HG03521 (cell line): ENCODE measurements at regions not wholly inside any gene's neighbourhood (a gene's known extent, or its start where the extent isn't known, plus 50 kb on each side); places are given as distances from the start of the nearest gene placed in this dataset.
"Not testable (repeated sequence)": the region's sequence is repeated elsewhere in the genome, so short reads cannot be mapped to it uniquely, and the experiment has no call there.

Experiments
- ATAC-seq: cut with Tn5 transposase; IDR thresholded peaks from one replicate; pipeline ENCODE4 v1.9.1; 2021; ENCODE audit warnings: mild to moderate bottlenecking, moderate library complexity; ENCODE audit not compliant: unreplicated experiment

DNA sequence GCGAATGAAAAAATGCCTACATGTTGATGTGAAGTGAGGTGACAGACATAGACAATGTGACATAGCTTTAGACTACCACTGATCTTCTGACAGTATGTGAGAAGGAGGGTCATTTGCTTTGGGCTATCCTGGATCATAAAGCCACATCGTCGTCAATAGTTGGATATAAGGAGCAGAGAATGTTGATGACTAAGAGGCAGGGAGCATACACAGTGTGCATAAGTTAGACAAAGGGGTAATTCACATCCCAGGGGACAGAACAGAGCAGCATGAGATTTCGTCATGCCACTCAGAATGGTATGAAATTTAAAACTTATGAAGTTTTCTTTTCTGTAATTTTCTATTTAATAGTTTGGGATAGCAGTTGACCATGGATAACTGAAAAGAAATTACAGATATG is 403.2 kb downstream of the DSC3 start:
- ATAC-seq, result no peak

- no peak for ATAC-seq
These were observed 408.3 kb downstream of the DSC3 start for GRCh38 chr18:30634249-30634648.

GRCh38 chr18:30632071-30632698 is 410.4 kb downstream of the DSC3 start:
- no peak for ATAC-seq

GRCh38 chr18:30625961-30626360 is 416.6 kb downstream of the DSC3 start:
- ATAC-seq, result no peak

DNA sequence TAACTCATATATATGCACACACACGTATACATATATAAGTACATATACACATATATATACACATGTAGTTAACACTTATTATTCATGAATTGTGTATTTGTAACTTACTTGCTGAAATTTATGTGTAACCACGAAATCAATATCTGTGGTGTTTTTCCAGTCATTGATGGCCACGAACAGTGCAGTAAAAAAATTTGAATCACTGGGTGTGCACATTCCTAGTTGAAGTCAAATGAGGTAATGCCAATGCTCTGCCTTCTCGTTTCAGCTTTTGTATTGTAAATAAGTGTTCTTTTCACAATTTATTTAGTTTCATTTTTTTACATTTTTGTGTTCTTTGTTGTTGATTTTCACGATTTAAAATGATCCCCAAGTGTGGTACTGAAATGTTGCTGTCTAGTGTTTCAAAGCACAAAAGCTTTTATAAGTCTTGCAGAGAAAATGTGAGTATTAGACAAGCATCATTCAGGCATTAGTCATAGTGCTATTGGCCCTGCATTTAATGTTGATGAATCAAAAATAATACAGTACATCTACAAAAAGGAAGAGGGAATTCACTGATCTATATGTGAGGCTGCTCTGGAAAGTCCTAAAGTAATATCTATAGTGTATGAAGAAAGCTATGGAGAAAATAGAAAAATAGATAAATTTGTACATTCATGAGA is 419.0 kb downstream of the DSC3 start:
- no peak for ATAC-seq

GRCh38 chr18:30622635-30623034 is 419.9 kb downstream of the DSC3 start:
- no peak for ATAC-seq

DNA sequence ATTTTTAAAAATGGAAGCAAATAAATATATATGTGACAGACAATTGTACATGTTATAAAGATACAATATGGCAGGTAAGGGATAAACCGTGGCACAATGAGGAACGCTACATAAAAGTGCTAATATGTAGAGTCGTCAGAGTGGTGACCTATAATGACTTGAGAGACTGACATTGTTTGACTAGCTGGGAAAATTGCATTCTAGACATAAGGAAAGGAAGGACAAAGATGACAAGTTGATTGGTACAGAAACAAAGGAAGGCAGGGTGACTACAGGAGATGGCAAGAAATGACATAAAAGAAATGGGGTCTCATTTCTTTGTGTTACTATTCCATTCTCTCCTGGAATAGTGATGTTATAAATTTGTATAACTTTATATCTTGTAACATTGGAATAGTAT is 420.4 kb downstream of the DSC3 start:
- no peak for ATAC-seq

DNA sequence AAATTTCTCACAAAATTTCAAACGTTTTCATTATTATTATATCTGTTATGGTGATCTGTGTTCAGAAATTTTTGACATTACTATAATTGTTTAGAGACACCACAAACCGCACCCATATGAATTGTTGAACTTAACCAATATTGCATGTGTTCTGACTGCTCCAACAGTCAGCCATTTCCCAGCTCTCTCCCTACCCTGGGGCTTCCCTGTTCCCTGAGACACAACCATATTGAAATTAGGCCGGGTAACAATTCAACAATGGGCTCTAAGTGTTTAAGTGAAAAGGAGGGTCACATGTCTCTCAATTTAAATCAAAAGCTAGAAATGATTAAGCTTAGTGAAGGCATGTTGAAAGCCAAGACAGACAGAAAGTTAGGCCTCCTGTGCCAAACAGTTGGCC is 424.0 kb downstream of the DSC3 start:
- ATAC-seq, result no peak

- no peak for ATAC-seq
These were observed 426.1 kb downstream of the DSC3 start for GRCh38 chr18:30616414-30616813.

DNA sequence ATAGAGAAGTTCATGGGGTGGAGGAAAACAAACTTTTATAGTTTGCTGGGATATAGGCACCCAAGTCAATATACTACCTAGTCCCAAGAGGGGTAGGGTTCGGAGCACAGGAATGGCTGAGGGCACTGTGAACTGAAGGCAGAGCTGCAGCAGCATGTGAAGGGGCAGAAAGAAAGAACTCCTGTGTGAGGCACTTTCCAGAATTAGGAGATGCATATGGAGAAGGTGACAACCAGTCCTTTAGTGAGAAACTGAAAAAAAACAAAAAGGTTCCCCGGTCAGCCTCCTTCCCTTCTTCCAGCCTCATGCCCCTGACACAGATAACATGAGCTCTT is 429.1 kb downstream of the DSC3 start:
- no peak for ATAC-seq

DNA sequence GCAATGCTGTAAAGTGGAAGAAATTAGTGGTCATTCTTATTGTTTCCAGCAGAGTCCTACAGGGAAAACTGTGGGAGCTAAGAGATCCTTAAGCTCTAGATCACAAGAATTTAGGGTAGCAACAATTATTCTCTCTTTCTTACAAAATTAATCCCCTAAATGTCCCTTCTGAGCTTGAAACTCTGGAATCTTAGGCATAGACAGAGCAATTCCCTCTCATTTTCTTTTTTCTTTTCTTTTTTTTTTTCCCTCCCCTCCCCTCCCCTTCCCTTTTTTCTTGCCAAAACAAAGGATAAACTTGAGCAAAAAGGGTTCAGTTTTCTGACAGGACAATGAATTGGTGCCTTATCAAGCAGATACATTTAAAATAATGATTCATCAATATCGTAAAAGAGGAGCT is 441.0 kb downstream of the DSC3 start:
- ATAC-seq, result no peak

DNA sequence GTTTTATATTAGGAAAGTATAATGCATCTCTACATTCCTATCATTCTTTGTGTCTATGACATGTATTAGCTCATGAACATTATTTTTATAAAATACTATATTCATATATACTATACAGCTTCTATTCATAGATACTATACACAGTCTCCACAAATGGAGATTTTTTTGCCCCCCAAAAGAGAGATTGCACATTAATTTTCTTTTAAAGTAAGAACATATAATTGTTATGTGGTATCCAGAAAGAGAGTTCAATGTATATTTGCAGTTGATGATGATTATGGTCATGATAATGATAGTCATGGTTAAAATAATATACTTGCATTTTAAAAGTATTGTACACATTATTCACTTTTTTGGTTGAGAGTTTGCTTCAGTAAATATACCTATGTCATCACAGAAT is 445.3 kb downstream of the DSC3 start:
- no peak for ATAC-seq

DNA sequence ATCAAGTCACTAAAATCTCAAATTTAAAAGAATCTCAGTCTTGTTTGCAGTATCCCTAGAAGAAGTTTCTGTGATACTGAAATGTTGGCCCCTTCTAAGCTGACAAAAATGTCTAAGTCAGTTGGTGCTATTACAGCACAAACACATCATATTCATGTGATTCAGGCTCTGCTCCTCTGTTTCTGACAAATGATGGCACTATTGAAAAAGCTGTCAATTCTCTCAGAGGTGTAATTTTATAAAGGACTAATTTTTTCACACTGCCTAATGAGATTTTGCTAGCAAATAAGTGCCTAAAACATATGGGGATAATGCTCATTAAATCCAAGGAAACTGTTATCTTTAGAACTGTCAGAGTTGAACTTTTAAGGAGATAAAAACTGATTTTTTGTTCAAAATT is 445.9 kb downstream of the DSC3 start:
- no peak for ATAC-seq

DNA sequence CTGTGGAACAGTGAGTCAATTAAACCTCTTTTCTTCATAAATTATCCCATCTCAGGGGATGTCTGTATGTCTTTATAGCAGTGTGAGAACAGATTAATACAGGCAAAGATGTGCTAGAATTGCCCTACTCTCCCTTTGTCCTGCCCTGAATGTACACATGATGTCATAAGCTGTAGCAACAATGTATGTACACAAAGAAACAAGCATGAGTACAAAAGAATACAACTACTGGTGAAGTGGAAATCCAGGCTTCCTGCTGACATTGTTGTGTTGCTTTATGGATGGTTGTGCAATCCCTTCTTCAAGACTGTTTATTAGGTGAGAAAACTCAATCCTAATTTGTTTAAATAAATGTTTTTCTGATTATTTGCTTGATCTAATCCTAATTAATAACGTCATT is 446.6 kb downstream of the DSC3 start:
- ATAC-seq, result no peak

DNA sequence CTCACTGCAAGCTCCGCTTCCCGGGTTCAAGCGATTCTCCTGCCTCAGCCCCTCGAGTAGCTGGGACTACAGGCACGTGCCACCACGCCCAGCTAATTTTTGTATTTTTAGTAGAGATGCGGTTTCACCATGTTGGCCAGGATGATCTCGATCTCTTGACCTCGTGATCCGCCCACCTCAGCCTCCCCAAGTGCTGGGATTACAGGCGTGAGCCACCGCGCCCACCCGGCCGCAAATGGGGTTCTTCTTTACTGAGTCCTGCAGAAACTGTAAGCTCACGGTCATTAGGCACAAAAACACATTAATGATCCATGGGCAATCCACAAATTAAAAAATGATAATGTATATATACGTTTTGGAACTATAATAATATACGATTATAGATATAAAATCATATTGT is 447.6 kb downstream of the DSC3 start:
- ATAC-seq, result not testable (repeated sequence)

GRCh38 chr18:30591462-30591861 is 451.1 kb downstream of the DSC3 start:
- ATAC-seq, result no peak

DNA sequence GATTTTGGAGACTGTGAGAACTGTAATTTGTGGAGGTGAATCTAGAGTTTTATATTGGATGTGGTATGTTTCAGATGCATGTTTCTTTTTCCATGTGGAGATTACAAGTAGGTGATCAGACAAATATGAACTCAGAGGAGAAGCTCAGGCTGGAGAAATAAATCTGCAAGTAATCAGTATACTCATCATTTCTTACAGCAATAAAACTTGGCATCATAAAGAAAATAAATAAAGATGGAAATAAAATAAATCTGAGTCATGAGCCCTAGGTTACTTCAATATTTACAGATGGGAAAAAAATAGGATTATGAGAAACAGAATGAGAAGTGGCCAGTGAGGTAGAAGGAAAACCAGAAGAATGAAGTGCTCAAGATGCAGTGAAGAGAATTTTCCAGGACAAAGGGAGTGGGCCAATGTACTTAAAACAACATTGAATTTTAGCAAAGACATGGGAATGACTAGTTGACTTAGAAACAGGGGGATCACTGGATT is 453.8 kb downstream of the DSC3 start:
- ATAC-seq, result no peak

- ATAC-seq, result no peak
These were observed 458.8 kb downstream of the DSC3 start for GRCh38 chr18:30583768-30584167.

DNA sequence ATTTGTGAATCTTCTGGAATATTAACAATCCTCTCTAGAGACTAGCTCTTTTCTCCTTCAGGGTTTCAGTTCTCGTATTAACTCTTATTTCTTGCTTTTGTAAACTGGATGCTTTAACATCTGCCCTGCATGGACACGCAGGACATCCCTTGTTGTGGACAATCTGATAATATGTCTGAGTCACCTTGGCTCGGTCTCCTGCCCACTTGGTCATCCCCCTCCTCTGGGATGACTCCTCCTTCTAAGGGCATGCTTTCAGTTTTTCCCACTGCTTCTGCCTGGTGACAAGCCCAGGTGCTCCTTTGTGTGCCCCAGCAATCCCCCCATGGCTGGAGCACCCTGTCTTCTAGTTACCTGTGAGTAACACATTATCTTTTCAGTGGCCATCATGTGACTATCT is 460.5 kb downstream of the DSC3 start:
- ATAC-seq, result no peak

- no peak for ATAC-seq
These were observed 463.8 kb downstream of the DSC3 start for GRCh38 chr18:30578707-30579106.

- no peak for ATAC-seq
These were observed 470.3 kb downstream of the DSC3 start for GRCh38 chr18:30572214-30572613.

DNA sequence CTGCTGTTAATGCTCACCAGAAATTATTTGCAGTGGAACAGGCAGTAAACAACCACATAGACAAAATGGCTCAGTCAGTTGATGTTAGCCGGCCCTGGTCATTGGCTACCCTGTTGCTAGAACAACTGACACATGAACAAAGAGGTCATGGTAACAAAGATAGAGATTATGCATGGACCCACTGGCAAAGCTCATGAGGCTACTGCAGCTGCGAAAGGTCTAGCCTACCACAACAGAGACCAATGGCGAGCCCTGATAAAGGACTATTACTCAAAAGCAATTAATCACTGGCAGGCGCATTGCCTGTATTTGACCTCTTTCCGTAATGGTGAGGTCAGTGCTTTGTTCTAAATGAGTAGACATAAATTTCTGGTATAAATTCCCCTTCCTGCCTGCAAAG is 474.2 kb downstream of the DSC3 start:
- no peak for ATAC-seq

- no peak for ATAC-seq
These were observed 475.7 kb downstream of the DSC3 start for GRCh38 chr18:30566877-30567276.
